Adrenal gland (tissue), 9 donors: ENCODE measurements at regions not wholly inside any gene's neighbourhood (a gene's known extent, or its start where the extent isn't known, plus 50 kb on each side); places are given as distances from the start of the nearest gene placed in this dataset.
A peak's percentile ranks its signal among the peaks of the same experiment; 100 is the strongest.

Experiments
- DNase-seq, 7 donors: peaks; one replicate each; pipeline ENCODE4 v3.0.0-alpha.2; 2019 to 2020
- H3K27ac ChIP-seq, 5 donors: fragments of 200-600 bp; sonication (generic) in 4 of 5; 1 replicate in 3 of 5; 2 replicates in 2 of 5; pipeline versions ENCODE4 v1.5.1 to v1.8.0; 2016 to 2020; ENCODE audit warnings: mild to moderate bottlenecking in 1 of 5
- H3K27me3 ChIP-seq: fragments of 200-600 bp; 2 replicates; pipeline ENCODE4 v1.8.0; 2021
- H3K36me3 ChIP-seq, 2 donors: fragments of 200-600 bp; replicated peaks in 1 of 2; 1 replicate in 1 of 2; 2 replicates in 1 of 2; pipeline versions ENCODE4 v1.5.1 to v1.8.0; 2018 to 2022
- H3K4me1 ChIP-seq, 2 donors: fragments of 200-600 bp; replicated peaks in 1 of 2; 1 replicate in 1 of 2; 2 replicates in 1 of 2; pipeline versions ENCODE4 v1.5.1 to v1.8.0; 2018 to 2021
- H3K4me3 ChIP-seq, 4 donors: fragments of 200-600 bp; sonication (generic) in 3 of 4; one replicate each; pipeline ENCODE4 v1.5.1; 2016 to 2018
- H3K9me3 ChIP-seq, 3 donors: fragments of 200-600 bp; sonication (generic) in 1 of 3; replicated peaks in 1 of 3; 1 replicate in 2 of 3; 2 replicates in 1 of 3; pipeline versions ENCODE4 v1.5.1 to v1.8.0; 2016 to 2021
- POLR2A ChIP-seq, 2 donors: fragments of 450-650 bp; IDR thresholded peaks; one replicate each; pipeline ENCODE4 v1.6.1; 2017; ENCODE audit warnings: antibody characterized with exemption in 2 of 2, mild to moderate bottlenecking in 2 of 2, moderate library complexity in 1 of 2
- WGBS, 4 donors: extraction: QIAGEN DNeasy Blood & Tissue Kit in 2 of 4; methylation state at CpG; one replicate each; pipeline versions ENCODE4 v1.1.5 to v1.1.7; 2013 to 2017; 5-methylcytosine and 5-hydroxymethylcytosine counted together
- intact Hi-C, 2 donors: fragments of 100-400 bp; cut with DNase I; formaldehyde crosslinking; loops; one replicate each; pipeline versions ENCODE4 v1.14.1 to v1.15.0; 2022 to 2023
- TF ChIP-seq, protein P1 (sequence below), 6 experiments: fragments of 450-650 bp in 4 of 6; fragments of 200-600 bp in 2 of 6; sonication (generic) in 1 of 6; IDR thresholded peaks; 1 replicate in 5 of 6; 2 replicates in 1 of 6; pipeline versions ENCODE4 v1.5.1 to v1.8.0; 2016 to 2021; ENCODE audit warnings: antibody characterized with exemption in 6 of 6, mild to moderate bottlenecking in 2 of 6, moderate library complexity in 1 of 6
- donor health status: healthy with polysubstance abuse.
- donor health status: Bipolar disorder and iron deficiency.
- donor health status: DM: yes; HTN: yes; CAD: no.
- donor health status: DM: no; HTN: no; CAD: no.
- donor health status: DM: no; HTN: no; CAD: no.

DNA sequence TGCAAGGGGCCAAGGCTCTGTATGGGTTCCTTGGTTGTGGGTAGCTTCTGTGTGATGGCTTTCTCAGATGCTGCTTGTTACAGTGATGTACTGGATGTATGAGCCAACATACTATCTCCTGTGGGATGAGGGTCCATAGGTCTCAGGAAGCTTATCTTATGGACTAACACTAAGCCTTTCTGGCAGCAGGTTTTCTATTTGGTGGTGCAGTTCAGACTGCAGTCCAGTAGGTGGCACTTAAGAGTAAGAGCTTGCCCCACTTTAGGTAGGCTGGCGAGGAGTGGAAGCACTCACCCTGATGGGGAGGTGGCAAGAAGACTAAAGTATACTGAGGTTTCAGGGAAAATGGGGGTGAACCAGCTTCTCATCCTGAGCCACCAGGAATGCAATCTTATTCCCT is 306.7 kb upstream of the MAOA start:
- 13 to 33% (median 17%) methylated on average over 1 of the region's 1 CpG; no CpG with 5 or more reads in 1 of the 4 donors for WGBS, 4 donors
- TF ChIP-seq, protein P1, sequence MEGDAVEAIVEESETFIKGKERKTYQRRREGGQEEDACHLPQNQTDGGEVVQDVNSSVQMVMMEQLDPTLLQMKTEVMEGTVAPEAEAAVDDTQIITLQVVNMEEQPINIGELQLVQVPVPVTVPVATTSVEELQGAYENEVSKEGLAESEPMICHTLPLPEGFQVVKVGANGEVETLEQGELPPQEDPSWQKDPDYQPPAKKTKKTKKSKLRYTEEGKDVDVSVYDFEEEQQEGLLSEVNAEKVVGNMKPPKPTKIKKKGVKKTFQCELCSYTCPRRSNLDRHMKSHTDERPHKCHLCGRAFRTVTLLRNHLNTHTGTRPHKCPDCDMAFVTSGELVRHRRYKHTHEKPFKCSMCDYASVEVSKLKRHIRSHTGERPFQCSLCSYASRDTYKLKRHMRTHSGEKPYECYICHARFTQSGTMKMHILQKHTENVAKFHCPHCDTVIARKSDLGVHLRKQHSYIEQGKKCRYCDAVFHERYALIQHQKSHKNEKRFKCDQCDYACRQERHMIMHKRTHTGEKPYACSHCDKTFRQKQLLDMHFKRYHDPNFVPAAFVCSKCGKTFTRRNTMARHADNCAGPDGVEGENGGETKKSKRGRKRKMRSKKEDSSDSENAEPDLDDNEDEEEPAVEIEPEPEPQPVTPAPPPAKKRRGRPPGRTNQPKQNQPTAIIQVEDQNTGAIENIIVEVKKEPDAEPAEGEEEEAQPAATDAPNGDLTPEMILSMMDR (IDR thresholded peaks at IDR 0.05), result peak; percentile 40 to 67 (median 54)
- no peak for TF ChIP-seq POLR2A (IDR thresholded peaks at IDR 0.05)
- no peaks in the 10 kb centered on the region for H3K36me3 ChIP-seq
- no peak overlapping the region for H3K4me3 ChIP-seq
- no peaks in the 10 kb centered on the region for H3K4me1 ChIP-seq
- peak; percentile 15 to 57 (median 31) for DNase-seq
- H3K27me3 ChIP-seq, result peaks cover 18% of the 10 kb centered on the region
- intact Hi-C loops, result no loop called here
- no peak overlapping the region for H3K27ac ChIP-seq
- H3K9me3 ChIP-seq, result no peaks in the 10 kb centered on the region

DNA sequence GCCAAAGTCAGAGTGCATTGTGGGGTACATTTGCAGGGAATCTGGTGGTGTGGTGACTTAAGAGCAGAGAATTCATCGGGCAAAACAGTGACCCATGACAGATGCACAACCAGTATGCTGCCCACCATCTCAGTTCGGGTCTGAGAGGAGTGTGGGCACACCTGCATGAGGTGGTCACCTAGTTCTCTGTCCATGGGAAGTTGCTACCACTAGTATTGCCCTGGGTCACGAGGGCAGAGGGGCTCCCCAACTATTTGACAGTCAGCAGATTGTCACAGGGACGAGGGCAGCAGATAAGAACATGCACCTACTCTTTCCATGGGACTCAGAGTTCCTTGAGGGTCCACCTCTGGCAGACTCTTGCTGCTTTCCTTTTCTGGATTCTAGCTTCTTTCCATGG is 305.2 kb upstream of the MAOA start:
- Histone ChIP-seq H3K9me3 (no peaks in the 10 kb centered on the region), H3K4me3 (no peak overlapping the region), H3K36me3 (no peaks in the 10 kb centered on the region), H3K4me1 (no peaks in the 10 kb centered on the region), H3K27me3 (peaks cover 21% of the 10 kb centered on the region), H3K27ac (no peak overlapping the region)
- 54 to 78% (median 69%) methylated on average over 2 to 4 of the region's 4 CpGs for WGBS, 4 donors
- TF ChIP-seq, protein P1 (IDR thresholded peaks at IDR 0.05), result no peak
- no peak for TF ChIP-seq POLR2A (IDR thresholded peaks at IDR 0.05)
- no peak for DNase-seq
- intact Hi-C loops, result no loop called here

DNA sequence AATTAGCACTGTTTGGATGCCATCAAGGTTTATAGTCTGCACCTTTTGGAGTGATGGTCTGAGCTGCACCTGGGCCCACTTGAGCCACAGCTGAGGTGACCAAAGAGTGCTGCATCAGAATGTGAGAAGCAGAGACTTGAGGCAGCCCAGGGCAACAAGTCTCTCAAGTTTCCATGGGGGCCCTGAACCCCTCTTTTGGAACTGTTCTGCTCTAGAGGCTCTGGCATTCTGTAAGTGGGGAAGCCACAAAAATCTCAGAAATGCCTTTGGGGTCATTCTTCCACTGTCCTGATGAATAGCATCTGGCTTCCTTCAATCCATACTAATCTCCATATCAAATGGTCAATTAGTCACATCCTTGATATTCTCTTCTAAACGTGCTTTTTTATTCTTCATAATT is 298.4 kb upstream of the MAOA start:
- TF ChIP-seq, protein P1 (IDR thresholded peaks at IDR 0.05), result no peak
- TF ChIP-seq POLR2A (IDR thresholded peaks at IDR 0.05), result no peak
- WGBS, 4 donors, result 30 to 49% (median 40%) methylated on average over 1 of the region's 1 CpG
- Histone ChIP-seq H3K4me3 (no peak overlapping the region), H3K4me1 (no peaks in the 10 kb centered on the region), H3K9me3 (no peaks in the 10 kb centered on the region), H3K36me3 (no peaks in the 10 kb centered on the region), H3K27ac (no peak overlapping the region), H3K27me3 (peaks cover 13% of the 10 kb centered on the region)
- intact Hi-C loops, result no loop called here
- no peak for DNase-seq

DNA sequence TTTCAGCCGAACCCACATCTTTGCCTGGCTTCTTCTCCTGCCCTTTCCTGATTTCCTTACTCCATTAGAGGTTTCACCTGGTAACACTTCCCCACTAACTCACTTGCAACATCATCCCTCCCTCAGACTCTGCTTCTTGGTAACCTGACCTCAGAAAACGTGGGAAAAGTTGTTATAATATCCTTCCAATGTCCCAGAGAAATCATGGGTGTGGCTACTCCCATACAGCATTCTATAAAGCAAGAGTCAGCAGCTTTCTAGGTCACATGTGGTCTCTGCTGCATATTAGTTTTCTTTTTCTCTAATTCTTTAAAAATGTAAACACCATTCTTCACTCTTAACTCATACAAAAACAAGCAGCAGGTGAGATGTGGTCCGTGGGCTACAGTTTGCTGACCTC is 283.1 kb upstream of the MAOA start:
- Histone ChIP-seq H3K9me3 (no peaks in the 10 kb centered on the region), H3K4me3 (no peak overlapping the region), H3K27ac (no peak overlapping the region), H3K27me3 (no peaks in the 10 kb centered on the region), H3K36me3 (no peaks in the 10 kb centered on the region), H3K4me1 (no peaks in the 10 kb centered on the region)
- WGBS, 4 donors, result 38 to 57% (median 41%) methylated on average over 3 of the region's 3 CpGs
- DNase-seq, result no peak
- TF ChIP-seq POLR2A (IDR thresholded peaks at IDR 0.05), result no peak
- TF ChIP-seq, protein P1 (IDR thresholded peaks at IDR 0.05), result no peak
- intact Hi-C loops, result no loop called here
